ENCODE measurements at regions not wholly inside any gene's neighbourhood (a gene's known extent, or its start where the extent isn't known, plus 50 kb on each side); places are given as distances from the start of the nearest gene placed in this dataset.

DNA sequence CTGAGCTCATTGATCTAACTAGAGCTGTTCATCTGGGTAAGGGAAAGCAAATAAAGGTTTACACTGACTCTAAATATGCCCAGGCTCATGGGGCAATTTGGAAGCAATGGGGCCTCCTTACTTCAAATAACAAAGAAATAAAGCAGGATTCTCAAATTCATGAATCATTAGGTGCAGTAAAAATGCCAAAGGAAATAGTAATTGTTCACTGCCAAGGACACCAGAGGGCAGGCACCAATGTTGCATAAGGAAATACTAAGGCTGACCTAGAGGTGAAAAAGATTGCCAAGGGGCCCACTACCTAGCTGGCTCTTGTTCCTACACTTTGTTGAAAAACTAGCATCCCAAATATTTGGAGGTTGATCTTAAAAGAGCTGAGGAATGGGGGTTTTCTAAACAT is 1686.7 kb upstream of the MIR17HG start:
- TF ChIP-seq TCF7L2 (IDR thresholded peaks at IDR 0.05; ENCODE audit: borderline replicate concordance, extremely low read depth, insufficient read depth, insufficient read length) (no peak), EGR1 (IDR thresholded peaks at IDR 0.05; ENCODE audit: low read depth) (no peak), RAD21 (IDR thresholded peaks at IDR 0.05; ENCODE audit: low read depth) (no peak), SIN3A (IDR thresholded peaks at IDR 0.05; ENCODE audit: low read depth) (no peak), ZFX (IDR thresholded peaks at IDR 0.05) (no peak), SRF (IDR thresholded peaks at IDR 0.05; ENCODE audit: low read depth) (no peak), YY1 (IDR thresholded peaks at IDR 0.05; ENCODE audit: extremely low read depth, insufficient replicate concordance, low read depth, low read length) (no peak), MAX (IDR thresholded peaks at IDR 0.05) (no peak), EZH2phosphoT487 (IDR thresholded peaks at IDR 0.05; ENCODE audit: borderline replicate concordance) (no peak), EZH2 (IDR thresholded peaks at IDR 0.05) (no peak), REST (IDR thresholded peaks at IDR 0.05; ENCODE audit: low read depth) (no peak)
- BruUV-seq (replicated peaks) = no TSS peak
- no peaks in the 10 kb centered on the region; a peak in 1 of 4 replicates for H3K9me3 ChIP-seq (ENCODE audit: control insufficient read depth in 1 of 2, insufficient read depth in 1 of 2, low read depth in 1 of 2, low read length in 2 of 2)
- POLR2A ChIA-PET = no interaction called here
- H3K4me3 ChIP-seq (replicated peaks in 1 of 2; ENCODE audit: low read depth in 1 of 2, low read length in 2 of 2) = no peak overlapping the region
- ATAC-seq (no peak), DNase-seq (ENCODE audit: low read depth, low spot score) (no peak)
- no peaks in the 10 kb centered on the region for H3K36me3 ChIP-seq (ENCODE audit: control insufficient read depth in 1 of 2, insufficient read depth in 2 of 2, low read length in 2 of 2)
- H3K4me1 ChIP-seq (ENCODE audit: control insufficient read depth in 1 of 2, insufficient read depth in 2 of 2, low read length in 2 of 2) = no peaks in the 10 kb centered on the region
- H3K9me2 ChIP-seq (ENCODE audit: insufficient read depth) = no peaks in the 10 kb centered on the region
- no peak overlapping the region for H3K27ac ChIP-seq (ENCODE audit: low read depth, low read length)
- no peak overlapping the region for H3K9ac ChIP-seq (ENCODE audit: low read length)
- CTCF ChIA-PET = no interaction called here
- intact Hi-C loops (cut with micrococcal nuclease) = no loop called here
- H4K20me1 ChIP-seq (ENCODE audit: insufficient read depth) = no peaks in the 10 kb centered on the region
- H3K79me2 ChIP-seq (ENCODE audit: insufficient read depth, low read length) = no peaks in the 10 kb centered on the region
- no peak overlapping the region for H3K4me2 ChIP-seq (ENCODE audit: low read length)
- no peak overlapping the region for H2AFZ ChIP-seq (ENCODE audit: low read depth, low read length, poor library complexity, severe bottlenecking)
- no peaks in the 10 kb centered on the region for H3K27me3 ChIP-seq (ENCODE audit: insufficient read depth, low read length)
- RAD21 ChIA-PET (ENCODE audit: low non-redundant PET in 1 of 2, low total read pairs in 2 of 2, uncharacterized antibody in 2 of 2, unreplicated experiment in 2 of 2) = no interaction called here

Measured in HCT116 (cell line).